ENCODE measurements at regions not wholly inside any gene's neighbourhood (a gene's known extent, or its start where the extent isn't known, plus 50 kb on each side); places are given as distances from the start of the nearest gene placed in this dataset.

DNA sequence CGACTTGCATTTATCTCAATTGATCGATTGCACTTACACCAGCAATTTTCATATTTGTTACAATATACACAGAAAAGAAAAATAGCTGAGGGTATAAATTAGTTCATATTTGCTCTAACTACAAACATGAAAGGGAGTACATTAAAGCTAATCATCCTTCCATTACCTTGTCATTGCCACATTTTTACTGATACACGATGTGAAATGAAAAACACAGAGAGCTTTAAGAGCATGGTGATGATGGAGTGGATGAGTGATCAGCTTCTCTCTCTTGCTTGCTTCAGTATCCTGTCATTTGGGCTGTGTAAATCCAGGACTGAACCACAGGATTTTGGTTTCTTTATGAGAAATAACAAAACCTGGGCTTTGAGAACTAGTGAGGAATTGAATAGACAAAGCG lies 1207.5 kb upstream of the GOT2 start:
- no peaks in the 10 kb centered on the region for H3K9me3 ChIP-seq
- H3K4me3 ChIP-seq, result no peak overlapping the region
- no peak for TF ChIP-seq Cebpa-rat (IDR thresholded peaks at IDR 0.05)
- no peak overlapping the region for H3K9ac ChIP-seq
- H3K27ac ChIP-seq, result no peak overlapping the region
- no peak overlapping the region for H3K4me2 ChIP-seq
- no peaks in the 10 kb centered on the region for H3K36me3 ChIP-seq
- H3K4me1 ChIP-seq, result no peaks in the 10 kb centered on the region
- no peaks in the 10 kb centered on the region for H4K20me1 ChIP-seq
- H3K27me3 ChIP-seq, result no peaks in the 10 kb centered on the region

DNA sequence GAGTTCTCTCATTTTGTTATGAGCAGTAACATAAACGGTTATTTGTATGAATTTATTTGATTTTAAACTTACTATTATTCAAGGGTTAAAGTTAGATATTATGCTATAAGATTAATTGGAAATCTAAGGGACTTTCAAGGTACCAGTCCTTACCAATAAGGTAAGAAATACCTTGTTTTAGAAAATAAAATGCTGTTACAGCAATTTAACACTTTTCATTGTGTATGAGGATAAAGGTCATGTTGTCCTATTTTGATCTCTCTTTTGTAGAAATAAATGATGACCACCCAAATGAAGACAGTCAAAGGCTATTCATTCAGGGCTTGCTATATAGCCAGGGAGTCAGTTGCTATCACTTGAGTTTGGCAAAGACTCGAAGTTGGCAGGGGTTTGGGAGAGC lies 1185.9 kb upstream of the GOT2 start:
- TF ChIP-seq Cebpa-rat (IDR thresholded peaks at IDR 0.05), result no peak
- H3K27ac ChIP-seq, result no peak overlapping the region
- H3K4me2 ChIP-seq, result no peak overlapping the region
- no peaks in the 10 kb centered on the region for H3K4me1 ChIP-seq
- no peaks in the 10 kb centered on the region for H3K9me3 ChIP-seq
- no peaks in the 10 kb centered on the region for H3K27me3 ChIP-seq
- no peaks in the 10 kb centered on the region for H4K20me1 ChIP-seq
- no peaks in the 10 kb centered on the region for H3K36me3 ChIP-seq
- H3K4me3 ChIP-seq, result no peak overlapping the region
- no peak overlapping the region for H3K9ac ChIP-seq

DNA sequence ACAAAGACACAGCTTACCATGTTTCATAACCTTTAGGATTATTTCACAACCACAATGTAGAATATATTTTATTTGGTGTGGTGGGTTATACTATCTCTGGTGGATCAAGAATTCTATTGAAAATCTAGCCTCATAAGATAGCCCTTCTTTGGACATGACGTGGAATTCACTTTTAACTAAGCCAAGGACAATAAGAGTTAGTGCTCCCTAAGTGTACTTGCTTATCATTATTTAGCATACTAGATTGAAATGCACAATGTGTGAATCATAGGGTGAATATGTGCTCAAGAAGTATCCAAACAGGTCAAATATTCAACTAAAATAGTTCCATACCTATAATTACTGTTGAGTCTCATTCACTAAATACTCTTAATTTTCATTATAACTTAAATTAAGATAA lies 1179.5 kb upstream of the GOT2 start:
- Histone ChIP-seq H3K4me1 (no peaks in the 10 kb centered on the region), H3K36me3 (no peaks in the 10 kb centered on the region), H3K27ac (no peak overlapping the region), H3K27me3 (no peaks in the 10 kb centered on the region), H3K4me2 (no peak overlapping the region), H3K4me3 (no peak overlapping the region), H3K9ac (no peak overlapping the region), H3K9me3 (no peaks in the 10 kb centered on the region), H4K20me1 (no peaks in the 10 kb centered on the region)
- TF ChIP-seq Cebpa-rat (IDR thresholded peaks at IDR 0.05), result no peak

DNA sequence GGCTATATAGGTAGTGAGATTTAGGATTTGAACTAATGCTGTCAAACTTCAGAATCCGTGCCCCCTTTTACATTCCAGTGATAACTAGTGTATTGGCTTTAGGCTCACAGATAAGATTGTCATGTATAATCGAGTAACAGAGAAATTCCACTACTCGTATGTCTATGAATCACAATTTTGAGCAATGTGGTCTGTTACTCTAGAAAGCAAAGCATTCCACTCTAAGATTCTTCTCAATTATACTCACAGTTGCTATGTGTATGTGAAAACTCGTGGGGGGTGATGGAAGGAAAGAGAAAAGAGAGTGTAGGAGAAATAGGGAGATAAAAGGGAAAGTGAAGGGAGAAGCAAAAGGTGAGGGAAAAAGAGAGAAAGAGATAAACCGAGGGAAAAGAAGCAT lies 1175.1 kb upstream of the GOT2 start:
- no peaks in the 10 kb centered on the region for H3K27me3 ChIP-seq
- H3K9ac ChIP-seq, result no peak overlapping the region
- H4K20me1 ChIP-seq, result no peaks in the 10 kb centered on the region
- TF ChIP-seq Cebpa-rat (IDR thresholded peaks at IDR 0.05), result no peak
- no peaks in the 10 kb centered on the region for H3K36me3 ChIP-seq
- no peaks in the 10 kb centered on the region for H3K9me3 ChIP-seq
- no peak overlapping the region for H3K4me2 ChIP-seq
- H3K4me1 ChIP-seq, result no peaks in the 10 kb centered on the region
- H3K27ac ChIP-seq, result no peak overlapping the region
- no peak overlapping the region for H3K4me3 ChIP-seq

DNA sequence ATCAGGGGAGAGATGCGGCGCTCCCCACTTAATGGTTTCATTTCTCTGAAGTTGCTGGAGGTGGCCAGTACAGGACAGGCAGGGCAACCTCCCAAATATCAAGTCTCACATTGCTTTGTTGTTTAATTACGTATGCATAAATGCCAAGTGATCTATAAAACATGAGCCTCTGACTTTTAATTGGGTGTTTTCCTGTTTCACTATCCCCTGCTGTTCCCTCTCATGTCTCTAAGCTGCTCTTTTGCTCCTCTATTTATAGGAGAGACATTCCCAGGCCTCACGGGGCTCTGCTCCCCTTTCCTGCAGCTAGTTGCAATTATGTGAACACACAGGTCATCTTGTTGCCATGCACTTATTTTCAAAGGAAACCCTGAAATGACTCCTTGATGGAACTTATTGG lies 1173.5 kb upstream of the GOT2 start:
- Histone ChIP-seq H4K20me1 (no peaks in the 10 kb centered on the region), H3K4me1 (no peaks in the 10 kb centered on the region), H3K4me2 (no peak overlapping the region), H3K27ac (no peak overlapping the region), H3K4me3 (no peak overlapping the region), H3K9me3 (no peaks in the 10 kb centered on the region), H3K9ac (no peak overlapping the region), H3K27me3 (no peaks in the 10 kb centered on the region), H3K36me3 (no peaks in the 10 kb centered on the region)
- no peak for TF ChIP-seq Cebpa-rat (IDR thresholded peaks at IDR 0.05)

DNA sequence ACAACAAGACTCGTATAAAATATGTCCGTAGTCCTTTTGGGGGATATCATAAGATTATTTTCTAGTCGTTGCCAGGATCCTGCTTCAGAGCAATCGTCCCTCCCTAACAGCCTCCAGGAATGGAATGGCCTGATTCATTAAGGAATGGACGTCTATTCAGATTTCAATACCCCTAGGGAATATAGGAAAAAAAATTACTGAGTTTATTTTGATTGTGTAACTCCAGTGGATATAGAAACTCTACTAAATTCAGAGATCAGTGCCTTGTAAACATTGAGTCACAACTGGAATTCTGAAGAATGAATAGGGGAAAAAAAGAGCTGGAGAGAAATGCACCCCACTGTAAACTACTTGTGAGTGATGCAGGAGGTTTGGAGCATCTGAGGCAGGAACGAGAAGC lies 1171.5 kb upstream of the GOT2 start:
- Histone ChIP-seq H3K9ac (no peak overlapping the region), H3K9me3 (no peaks in the 10 kb centered on the region), H3K4me1 (no peaks in the 10 kb centered on the region), H3K4me2 (no peak overlapping the region), H3K4me3 (no peak overlapping the region), H3K27ac (no peak overlapping the region), H3K27me3 (no peaks in the 10 kb centered on the region), H4K20me1 (no peaks in the 10 kb centered on the region), H3K36me3 (no peaks in the 10 kb centered on the region)
- TF ChIP-seq Cebpa-rat (IDR thresholded peaks at IDR 0.05), result no peak

- Histone ChIP-seq H3K4me1 (no peaks in the 10 kb centered on the region), H3K27ac (no peak overlapping the region), H3K4me2 (no peak overlapping the region), H3K4me3 (no peak overlapping the region), H3K9me3 (no peaks in the 10 kb centered on the region), H3K27me3 (no peaks in the 10 kb centered on the region), H3K9ac (no peak overlapping the region), H4K20me1 (no peaks in the 10 kb centered on the region), H3K36me3 (no peaks in the 10 kb centered on the region)
- TF ChIP-seq Cebpa-rat (IDR thresholded peaks at IDR 0.05), result no peak
Measured at GRCh38 chr16:59905131-59905530, 1171.0 kb upstream of the GOT2 start.

GRCh38 chr16:59899940-59900339 lies 1165.8 kb upstream of the GOT2 start:
- Histone ChIP-seq H3K27ac (no peak overlapping the region), H4K20me1 (no peaks in the 10 kb centered on the region), H3K4me3 (no peak overlapping the region), H3K4me2 (no peak overlapping the region), H3K4me1 (no peaks in the 10 kb centered on the region), H3K27me3 (no peaks in the 10 kb centered on the region), H3K9ac (no peak overlapping the region), H3K36me3 (no peaks in the 10 kb centered on the region), H3K9me3 (no peaks in the 10 kb centered on the region)
- no peak for TF ChIP-seq Cebpa-rat (IDR thresholded peaks at IDR 0.05)

- Histone ChIP-seq H3K36me3 (no peaks in the 10 kb centered on the region), H3K9ac (no peak overlapping the region), H3K27ac (no peak overlapping the region), H3K9me3 (peaks cover 3% of the 10 kb centered on the region; the same call in 1 of the 2 replicates), H3K4me2 (no peak overlapping the region), H3K4me1 (no peaks in the 10 kb centered on the region), H3K27me3 (no peaks in the 10 kb centered on the region), H4K20me1 (no peaks in the 10 kb centered on the region), H3K4me3 (no peak overlapping the region)
- no peak for TF ChIP-seq Cebpa-rat (IDR thresholded peaks at IDR 0.05)
Measured at GRCh38 chr16:59892376-59892775, 1158.3 kb upstream of the GOT2 start.

DNA sequence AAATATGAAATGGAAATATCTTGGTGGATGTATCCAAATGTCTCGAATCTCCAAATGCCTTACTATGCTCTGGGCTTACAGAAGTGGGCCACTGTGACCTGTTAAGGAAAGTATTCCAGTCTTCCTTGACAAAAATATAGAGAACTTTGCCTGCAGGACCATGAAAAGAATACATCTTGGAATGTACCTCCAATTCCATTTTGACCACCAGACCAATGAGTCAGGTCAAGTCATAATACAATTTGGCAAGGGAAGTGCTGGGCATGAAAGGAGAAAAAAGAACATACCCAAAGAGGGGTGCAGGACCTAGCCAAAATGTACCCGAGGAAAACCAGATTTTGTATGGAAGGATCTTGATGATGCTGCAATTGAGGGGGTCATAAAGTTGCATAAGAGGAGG lies 1153.7 kb upstream of the GOT2 start:
- Histone ChIP-seq H3K9me3 (peaks cover 3% of the 10 kb centered on the region; the same call in 1 of the 2 replicates), H4K20me1 (no peaks in the 10 kb centered on the region), H3K4me1 (no peaks in the 10 kb centered on the region), H3K4me2 (no peak overlapping the region), H3K9ac (no peak overlapping the region), H3K27me3 (no peaks in the 10 kb centered on the region), H3K4me3 (no peak overlapping the region), H3K36me3 (no peaks in the 10 kb centered on the region), H3K27ac (no peak overlapping the region)
- no peak for TF ChIP-seq Cebpa-rat (IDR thresholded peaks at IDR 0.05)

- Histone ChIP-seq H4K20me1 (no peaks in the 10 kb centered on the region), H3K4me3 (no peak overlapping the region), H3K27me3 (no peaks in the 10 kb centered on the region), H3K4me1 (no peaks in the 10 kb centered on the region), H3K9me3 (peaks cover 3% of the 10 kb centered on the region; the same call in 1 of the 2 replicates), H3K4me2 (no peak overlapping the region), H3K36me3 (no peaks in the 10 kb centered on the region), H3K27ac (no peak overlapping the region), H3K9ac (no peak overlapping the region)
- no peak for TF ChIP-seq Cebpa-rat (IDR thresholded peaks at IDR 0.05)
Measured at GRCh38 chr16:59886021-59886420, 1151.9 kb upstream of the GOT2 start.
